ENCODE measurements at regions not wholly inside any gene's neighbourhood (a gene's known extent, or its start where the extent isn't known, plus 50 kb on each side); places are given as distances from the start of the nearest gene placed in this dataset.

DNA sequence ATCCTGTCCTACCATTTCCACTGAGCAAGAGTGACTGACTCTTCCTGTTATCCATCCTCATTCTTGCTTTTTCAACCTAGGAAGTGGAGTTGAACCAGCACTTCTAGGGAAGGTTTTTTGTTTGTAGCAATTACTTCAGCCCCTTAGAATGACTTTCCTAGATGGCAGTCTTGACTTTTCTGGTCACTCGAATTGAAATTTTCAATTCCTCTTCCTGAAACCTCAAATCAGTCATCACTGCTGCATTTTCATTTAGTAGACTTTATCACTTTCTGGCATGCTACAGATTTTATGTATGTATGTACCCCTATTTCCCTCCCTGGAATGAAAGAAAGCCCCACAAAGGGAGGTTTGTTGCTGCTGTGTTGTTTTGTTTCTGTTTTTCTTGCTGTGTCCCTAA lies 915.9 kb downstream of the PCDH17 start:
- Histone ChIP-seq H2AFZ (ENCODE audit: insufficient read depth, low read length, poor library complexity) (no peak overlapping the region), H3K4me3 (ENCODE audit: low read depth, low read length) (no peak overlapping the region), H3K36me3 (ENCODE audit: control insufficient read depth in 1 of 2, insufficient read depth in 2 of 2, low read length in 2 of 2) (no peaks in the 10 kb centered on the region), H3K9ac (ENCODE audit: low read length) (no peak overlapping the region), H3K23ac (ENCODE audit: low read length) (no peak overlapping the region), H2BK12ac (ENCODE audit: low read length) (no peak overlapping the region), H2AK5ac (ENCODE audit: low read length) (no peak overlapping the region), H4K8ac (ENCODE audit: low read depth, low read length) (no peak overlapping the region), H3K4me2 (ENCODE audit: low read length) (no peak overlapping the region), H3K79me2 (ENCODE audit: control insufficient read depth, insufficient read depth, low read length, poor library complexity) (no peaks in the 10 kb centered on the region), H4K12ac (ENCODE audit: low read depth, low read length) (no peak overlapping the region), H4K91ac (ENCODE audit: low read depth, low read length) (no peak overlapping the region), H3K9me3 (ENCODE audit: insufficient read depth, low read depth, low read length) (no peaks in the 10 kb centered on the region), H3K27ac (ENCODE audit: low read depth, low read length) (no peak overlapping the region), H3K4ac (ENCODE audit: low read depth, low read length) (no peak overlapping the region), H2BK120ac (ENCODE audit: insufficient read depth, low read length, poor library complexity) (no peak overlapping the region), H3K4me1 (ENCODE audit: control insufficient read depth in 1 of 2, insufficient read depth in 2 of 2, low read length in 2 of 2) (no peaks in the 10 kb centered on the region), H3K79me1 (ENCODE audit: low read length) (no peaks in the 10 kb centered on the region), H3K14ac (ENCODE audit: low read length) (no peak overlapping the region), H2BK5ac (ENCODE audit: low read depth, low read length, poor library complexity) (no peak overlapping the region), H3K18ac (ENCODE audit: low read length) (no peak overlapping the region), H3K27me3 (ENCODE audit: insufficient read depth, low read length) (no peaks in the 10 kb centered on the region)
- WGBS (ENCODE audit: extremely low coverage, insufficient coverage, insufficient read length): no CpG with 5 or more reads among the region's 1 CpG
- no peak for DNase-seq

DNA sequence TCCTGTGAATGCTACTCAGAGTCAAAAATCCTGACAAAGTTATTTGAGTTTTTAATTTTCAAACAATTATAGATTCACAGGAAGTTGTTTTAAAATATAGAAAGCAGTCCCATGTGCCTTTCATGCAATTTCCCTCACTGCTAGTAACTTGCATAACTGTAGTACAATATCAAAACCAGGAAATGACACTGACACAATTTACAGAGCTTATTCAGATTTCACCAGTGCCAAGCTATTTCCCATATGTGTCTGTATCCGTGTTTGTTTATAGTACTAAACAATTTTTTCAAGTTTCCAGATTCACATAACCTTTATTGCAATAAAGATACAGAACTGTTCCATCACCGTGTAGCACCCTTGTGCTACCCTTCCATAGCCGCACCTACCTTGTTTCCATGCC lies 934.6 kb downstream of the PCDH17 start:
- H2BK120ac ChIP-seq (ENCODE audit: insufficient read depth, low read length, poor library complexity): no peak overlapping the region
- H4K91ac ChIP-seq (ENCODE audit: low read depth, low read length): no peak overlapping the region
- H2BK5ac ChIP-seq (ENCODE audit: low read depth, low read length, poor library complexity): no peak overlapping the region
- DNase-seq: no peak
- no peaks in the 10 kb centered on the region for H3K79me1 ChIP-seq (ENCODE audit: low read length)
- no peak overlapping the region for H2AFZ ChIP-seq (ENCODE audit: insufficient read depth, low read length, poor library complexity)
- H3K27me3 ChIP-seq (ENCODE audit: insufficient read depth, low read length): no peaks in the 10 kb centered on the region
- no peak overlapping the region for H3K4me3 ChIP-seq (ENCODE audit: low read depth, low read length)
- no peak overlapping the region for H4K8ac ChIP-seq (ENCODE audit: low read depth, low read length)
- no peaks in the 10 kb centered on the region for H3K36me3 ChIP-seq (ENCODE audit: control insufficient read depth in 1 of 2, insufficient read depth in 2 of 2, low read length in 2 of 2)
- H2AK5ac ChIP-seq (ENCODE audit: low read length): no peak overlapping the region
- no peak overlapping the region for H3K9ac ChIP-seq (ENCODE audit: low read length)
- H3K14ac ChIP-seq (ENCODE audit: low read length): no peak overlapping the region
- H3K9me3 ChIP-seq (ENCODE audit: insufficient read depth, low read depth, low read length): no peaks in the 10 kb centered on the region
- H3K4ac ChIP-seq (ENCODE audit: low read depth, low read length): no peak overlapping the region
- no CpG with 5 or more reads among the region's 3 CpGs for WGBS (ENCODE audit: extremely low coverage, insufficient coverage, insufficient read length)
- no peak overlapping the region for H3K4me2 ChIP-seq (ENCODE audit: low read length)
- no peaks in the 10 kb centered on the region for H3K4me1 ChIP-seq (ENCODE audit: control insufficient read depth in 1 of 2, insufficient read depth in 2 of 2, low read length in 2 of 2)
- H3K27ac ChIP-seq (ENCODE audit: low read depth, low read length): no peak overlapping the region
- no peaks in the 10 kb centered on the region for H3K79me2 ChIP-seq (ENCODE audit: control insufficient read depth, insufficient read depth, low read length, poor library complexity)
- no peak overlapping the region for H3K23ac ChIP-seq (ENCODE audit: low read length)
- no peak overlapping the region for H4K12ac ChIP-seq (ENCODE audit: low read depth, low read length)
- H2BK12ac ChIP-seq (ENCODE audit: low read length): no peak overlapping the region
- no peak overlapping the region for H3K18ac ChIP-seq (ENCODE audit: low read length)

DNA sequence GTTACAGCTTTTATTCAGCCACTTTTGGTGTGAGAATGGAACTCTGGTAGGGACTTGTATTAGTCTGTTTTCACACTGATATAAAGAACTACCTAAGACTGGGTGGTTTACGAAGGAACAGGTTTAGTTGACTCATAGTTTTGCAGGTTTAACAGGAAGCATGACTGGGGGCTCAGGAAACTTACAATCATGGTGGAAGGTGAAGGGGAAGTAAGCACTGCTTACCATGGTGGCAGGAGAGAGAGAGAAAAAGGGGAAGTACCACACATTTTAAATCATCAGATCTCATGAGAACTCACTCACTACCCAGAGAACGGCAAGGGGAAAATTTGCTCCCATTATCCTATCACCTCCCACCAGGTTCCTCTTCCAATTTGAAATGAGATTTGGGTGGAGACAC lies 942.2 kb downstream of the PCDH17 start:
- H3K14ac ChIP-seq (ENCODE audit: low read length): no peak overlapping the region
- H2AFZ ChIP-seq (ENCODE audit: insufficient read depth, low read length, poor library complexity): no peak overlapping the region
- H3K23ac ChIP-seq (ENCODE audit: low read length): no peak overlapping the region
- H3K4me1 ChIP-seq (ENCODE audit: control insufficient read depth in 1 of 2, insufficient read depth in 2 of 2, low read length in 2 of 2): no peaks in the 10 kb centered on the region
- no peak overlapping the region for H2BK12ac ChIP-seq (ENCODE audit: low read length)
- no peaks in the 10 kb centered on the region for H3K79me2 ChIP-seq (ENCODE audit: control insufficient read depth, insufficient read depth, low read length, poor library complexity)
- no peak overlapping the region for H3K18ac ChIP-seq (ENCODE audit: low read length)
- WGBS (ENCODE audit: extremely low coverage, insufficient coverage, insufficient read length): no CpG with 5 or more reads among the region's 2 CpGs
- H3K27ac ChIP-seq (ENCODE audit: low read depth, low read length): no peak overlapping the region
- no peak overlapping the region for H3K4me2 ChIP-seq (ENCODE audit: low read length)
- DNase-seq: no peak
- no peaks in the 10 kb centered on the region for H3K79me1 ChIP-seq (ENCODE audit: low read length)
- no peak overlapping the region for H3K9ac ChIP-seq (ENCODE audit: low read length)
- no peak overlapping the region for H4K91ac ChIP-seq (ENCODE audit: low read depth, low read length)
- no peak overlapping the region for H4K8ac ChIP-seq (ENCODE audit: low read depth, low read length)
- H3K9me3 ChIP-seq (ENCODE audit: insufficient read depth, low read depth, low read length): peaks cover 5% of the 10 kb centered on the region
- no peak overlapping the region for H2AK5ac ChIP-seq (ENCODE audit: low read length)
- no peak overlapping the region for H3K4ac ChIP-seq (ENCODE audit: low read depth, low read length)
- no peak overlapping the region for H2BK5ac ChIP-seq (ENCODE audit: low read depth, low read length, poor library complexity)
- no peak overlapping the region for H3K4me3 ChIP-seq (ENCODE audit: low read depth, low read length)
- no peaks in the 10 kb centered on the region for H3K36me3 ChIP-seq (ENCODE audit: control insufficient read depth in 1 of 2, insufficient read depth in 2 of 2, low read length in 2 of 2)
- H2BK120ac ChIP-seq (ENCODE audit: insufficient read depth, low read length, poor library complexity): no peak overlapping the region
- no peaks in the 10 kb centered on the region for H3K27me3 ChIP-seq (ENCODE audit: insufficient read depth, low read length)
- H4K12ac ChIP-seq (ENCODE audit: low read depth, low read length): no peak overlapping the region

DNA sequence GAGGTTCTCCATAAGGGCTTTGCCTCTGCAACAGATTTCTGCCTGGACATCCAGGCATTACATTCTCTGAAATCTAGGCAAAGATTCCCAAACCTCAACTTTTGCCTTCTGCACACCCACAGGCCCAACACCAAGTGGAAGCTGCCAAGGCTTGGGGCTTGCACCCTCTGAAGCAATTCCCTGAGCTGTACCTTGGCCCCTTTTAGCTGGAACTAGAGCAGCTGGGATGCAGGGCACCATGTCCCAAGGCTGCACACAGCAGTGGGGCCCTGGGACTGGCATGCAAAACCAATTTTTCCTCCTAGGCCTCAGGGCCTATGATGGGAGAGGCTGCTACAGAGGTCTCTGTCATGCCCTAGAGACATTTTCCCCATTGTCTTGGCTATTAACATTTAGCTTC lies 943.2 kb downstream of the PCDH17 start:
- Histone ChIP-seq H3K23ac (ENCODE audit: low read length) (no peak overlapping the region), H4K12ac (ENCODE audit: low read depth, low read length) (no peak overlapping the region), H3K14ac (ENCODE audit: low read length) (no peak overlapping the region), H2BK12ac (ENCODE audit: low read length) (no peak overlapping the region), H3K36me3 (ENCODE audit: control insufficient read depth in 1 of 2, insufficient read depth in 2 of 2, low read length in 2 of 2) (no peaks in the 10 kb centered on the region), H2AK5ac (ENCODE audit: low read length) (no peak overlapping the region), H2BK5ac (ENCODE audit: low read depth, low read length, poor library complexity) (no peak overlapping the region), H3K27me3 (ENCODE audit: insufficient read depth, low read length) (no peaks in the 10 kb centered on the region), H3K9me3 (ENCODE audit: insufficient read depth, low read depth, low read length) (peaks cover 5% of the 10 kb centered on the region), H4K8ac (ENCODE audit: low read depth, low read length) (no peak overlapping the region), H3K9ac (ENCODE audit: low read length) (no peak overlapping the region), H3K4ac (ENCODE audit: low read depth, low read length) (no peak overlapping the region), H3K4me1 (ENCODE audit: control insufficient read depth in 1 of 2, insufficient read depth in 2 of 2, low read length in 2 of 2) (no peaks in the 10 kb centered on the region), H3K4me3 (ENCODE audit: low read depth, low read length) (no peak overlapping the region), H2AFZ (ENCODE audit: insufficient read depth, low read length, poor library complexity) (no peak overlapping the region), H4K91ac (ENCODE audit: low read depth, low read length) (no peak overlapping the region), H3K18ac (ENCODE audit: low read length) (no peak overlapping the region), H3K4me2 (ENCODE audit: low read length) (no peak overlapping the region), H3K79me1 (ENCODE audit: low read length) (no peaks in the 10 kb centered on the region), H3K27ac (ENCODE audit: low read depth, low read length) (no peak overlapping the region), H2BK120ac (ENCODE audit: insufficient read depth, low read length, poor library complexity) (no peak overlapping the region), H3K79me2 (ENCODE audit: control insufficient read depth, insufficient read depth, low read length, poor library complexity) (no peaks in the 10 kb centered on the region)
- DNase-seq: no peak

DNA sequence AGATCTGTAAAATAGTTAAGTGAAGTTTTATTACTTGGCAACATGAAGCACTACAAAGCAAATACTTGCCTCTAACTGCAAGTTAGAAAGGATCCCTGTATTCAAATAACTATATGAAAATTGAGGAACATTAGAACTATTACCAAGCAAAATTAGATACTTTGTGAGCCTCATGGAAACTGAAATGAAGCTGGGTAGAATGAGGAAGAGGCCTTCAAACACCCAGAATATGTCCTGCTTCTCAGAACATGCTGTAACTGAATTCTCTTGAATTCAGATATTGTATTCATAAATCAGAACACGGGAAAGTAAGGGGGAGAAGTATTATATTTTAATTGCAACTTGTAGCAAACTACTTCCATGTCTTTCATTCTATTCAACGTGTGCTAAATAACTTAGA lies 947.9 kb downstream of the PCDH17 start:
- no peak overlapping the region for H3K4ac ChIP-seq (ENCODE audit: low read depth, low read length)
- H3K9me3 ChIP-seq (ENCODE audit: insufficient read depth, low read depth, low read length): peaks cover 4% of the 10 kb centered on the region
- no peak overlapping the region for H3K23ac ChIP-seq (ENCODE audit: low read length)
- H2AFZ ChIP-seq (ENCODE audit: insufficient read depth, low read length, poor library complexity): no peak overlapping the region
- no peak overlapping the region for H3K9ac ChIP-seq (ENCODE audit: low read length)
- H3K4me1 ChIP-seq (ENCODE audit: control insufficient read depth in 1 of 2, insufficient read depth in 2 of 2, low read length in 2 of 2): no peaks in the 10 kb centered on the region
- H3K27ac ChIP-seq (ENCODE audit: low read depth, low read length): no peak overlapping the region
- no peak overlapping the region for H4K91ac ChIP-seq (ENCODE audit: low read depth, low read length)
- no peaks in the 10 kb centered on the region for H3K27me3 ChIP-seq (ENCODE audit: insufficient read depth, low read length)
- no peaks in the 10 kb centered on the region for H3K79me1 ChIP-seq (ENCODE audit: low read length)
- H3K18ac ChIP-seq (ENCODE audit: low read length): no peak overlapping the region
- no CpG with 5 or more reads among the region's 2 CpGs for WGBS (ENCODE audit: extremely low coverage, insufficient coverage, insufficient read length)
- no peak overlapping the region for H2AK5ac ChIP-seq (ENCODE audit: low read length)
- no peak overlapping the region for H2BK5ac ChIP-seq (ENCODE audit: low read depth, low read length, poor library complexity)
- no peak overlapping the region for H3K4me2 ChIP-seq (ENCODE audit: low read length)
- no peak overlapping the region for H2BK120ac ChIP-seq (ENCODE audit: insufficient read depth, low read length, poor library complexity)
- no peak overlapping the region for H2BK12ac ChIP-seq (ENCODE audit: low read length)
- no peak overlapping the region for H4K12ac ChIP-seq (ENCODE audit: low read depth, low read length)
- DNase-seq: no peak
- no peaks in the 10 kb centered on the region for H3K79me2 ChIP-seq (ENCODE audit: control insufficient read depth, insufficient read depth, low read length, poor library complexity)
- no peak overlapping the region for H3K4me3 ChIP-seq (ENCODE audit: low read depth, low read length)
- H4K8ac ChIP-seq (ENCODE audit: low read depth, low read length): no peak overlapping the region
- H3K36me3 ChIP-seq (ENCODE audit: control insufficient read depth in 1 of 2, insufficient read depth in 2 of 2, low read length in 2 of 2): no peaks in the 10 kb centered on the region
- no peak overlapping the region for H3K14ac ChIP-seq (ENCODE audit: low read length)

All from trophoblast cell (in vitro differentiated cells and primary cell).